Breast epithelium (tissue), 3 donors: ENCODE measurements at regions not wholly inside any gene's neighbourhood (a gene's known extent, or its start where the extent isn't known, plus 50 kb on each side); places are given as distances from the start of the nearest gene placed in this dataset.

ENCODE experiments used
- CTCF ChIP-seq, 3 donors: fragments of 450-650 bp; IDR thresholded peaks; one replicate each; pipeline ENCODE4 v1.5.1; 2016 to 2017; ENCODE audit warnings: antibody characterized with exemption in 3 of 3, mild to moderate bottlenecking in 3 of 3, moderate library complexity in 3 of 3
- POLR2A ChIP-seq: fragments of 450-650 bp; IDR thresholded peaks from one replicate; pipeline ENCODE4 v1.6.1; 2016; ENCODE audit warnings: antibody characterized with exemption, mild to moderate bottlenecking, moderate library complexity

- TF ChIP-seq POLR2A (no peak), CTCF (IDR thresholded peaks at IDR 0.05) (no peak)
Measured at GRCh38 chr15:38844736-38845135, 280.1 kb upstream of the RASGRP1 start.
